ENCODE measurements at regions not wholly inside any gene's neighbourhood (a gene's known extent, or its start where the extent isn't known, plus 50 kb on each side); places are given as distances from the start of the nearest gene placed in this dataset.

DNA sequence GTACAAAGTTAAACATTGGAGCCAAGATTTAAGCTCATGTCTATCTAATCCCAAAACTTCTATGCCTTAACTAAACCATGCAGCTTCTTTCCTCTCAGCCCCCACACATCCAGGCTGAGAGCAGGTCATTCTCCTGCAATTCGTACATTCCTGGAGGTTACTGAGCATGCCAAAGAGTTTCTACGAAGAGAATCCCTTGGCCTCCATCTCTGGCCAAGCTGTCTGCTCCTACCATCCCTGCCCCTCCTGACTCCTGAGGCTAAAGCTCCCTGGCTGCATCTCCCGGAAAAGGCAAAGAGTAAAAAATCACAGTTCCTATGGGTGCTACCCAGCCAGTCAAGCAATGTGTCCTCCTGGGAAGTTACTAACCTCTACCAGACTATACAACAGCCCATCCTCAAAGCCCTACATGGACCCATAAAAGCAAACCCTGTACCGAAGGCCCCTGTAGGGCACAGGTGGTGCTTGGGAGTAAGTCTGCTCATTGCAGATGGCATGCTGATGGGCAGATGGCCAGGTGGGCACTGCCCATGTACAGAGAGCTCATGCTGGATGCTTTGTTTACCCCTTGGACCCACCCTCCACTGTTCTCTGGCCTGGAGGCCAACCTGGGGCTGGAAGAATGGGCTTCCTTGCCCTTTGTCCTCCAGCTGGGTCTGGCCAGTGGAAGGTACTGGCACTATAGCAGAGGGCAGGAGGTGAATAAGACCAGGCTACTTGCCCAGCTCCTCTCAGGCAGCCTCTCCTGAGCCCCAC, 99.5 kb downstream of the TTC32 start:
- TF ChIP-seq, protein P1, sequence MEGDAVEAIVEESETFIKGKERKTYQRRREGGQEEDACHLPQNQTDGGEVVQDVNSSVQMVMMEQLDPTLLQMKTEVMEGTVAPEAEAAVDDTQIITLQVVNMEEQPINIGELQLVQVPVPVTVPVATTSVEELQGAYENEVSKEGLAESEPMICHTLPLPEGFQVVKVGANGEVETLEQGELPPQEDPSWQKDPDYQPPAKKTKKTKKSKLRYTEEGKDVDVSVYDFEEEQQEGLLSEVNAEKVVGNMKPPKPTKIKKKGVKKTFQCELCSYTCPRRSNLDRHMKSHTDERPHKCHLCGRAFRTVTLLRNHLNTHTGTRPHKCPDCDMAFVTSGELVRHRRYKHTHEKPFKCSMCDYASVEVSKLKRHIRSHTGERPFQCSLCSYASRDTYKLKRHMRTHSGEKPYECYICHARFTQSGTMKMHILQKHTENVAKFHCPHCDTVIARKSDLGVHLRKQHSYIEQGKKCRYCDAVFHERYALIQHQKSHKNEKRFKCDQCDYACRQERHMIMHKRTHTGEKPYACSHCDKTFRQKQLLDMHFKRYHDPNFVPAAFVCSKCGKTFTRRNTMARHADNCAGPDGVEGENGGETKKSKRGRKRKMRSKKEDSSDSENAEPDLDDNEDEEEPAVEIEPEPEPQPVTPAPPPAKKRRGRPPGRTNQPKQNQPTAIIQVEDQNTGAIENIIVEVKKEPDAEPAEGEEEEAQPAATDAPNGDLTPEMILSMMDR (conservative IDR thresholded peaks at IDR 0.05; ENCODE audit: low read depth, low read length): no peak
- no peak for TF ChIP-seq EZH2phosphoT487 (IDR thresholded peaks at IDR 0.05; ENCODE audit: borderline replicate concordance, low read length)
- TF ChIP-seq EZH2 (IDR thresholded peaks at IDR 0.05; ENCODE audit: low read length, unreplicated experiment): no peak

Measured in PC-3 (cell line).